GM12891 (cell line): ENCODE measurements at regions not wholly inside any gene's neighbourhood (a gene's known extent, or its start where the extent isn't known, plus 50 kb on each side); places are given as distances from the start of the nearest gene placed in this dataset.
"Not testable (repeated sequence)": the region's sequence is repeated elsewhere in the genome, so short reads cannot be mapped to it uniquely, and the experiment has no call there.

Experiments
- DNase-seq: peaks from one replicate; pipeline ENCODE4 v3.0.0; 2011; ENCODE audit warnings: low spot score; ENCODE audit not compliant: insufficient read length
- FAIRE-seq: peaks from 2 replicates; lab custom pipeline; 2011; peaks lifted over from hg19 to GRCh38; lab: Jason Lieb, UNC
- PAX5 ChIP-seq: IDR thresholded peaks from 2 replicates; pipeline ENCODE4 v1.6.1; 2011; ENCODE audit warnings: low read length, moderate library complexity, mild to moderate bottlenecking; ENCODE audit not compliant: insufficient read depth, severe bottlenecking
- POLR2A ChIP-seq: IDR thresholded peaks from 2 replicates; pipeline ENCODE4 v1.6.1; 2011; ENCODE audit warnings: low read depth, low read length, control low read depth
- POLR2AphosphoS5 ChIP-seq: IDR thresholded peaks from 2 replicates; pipeline ENCODE4 v1.6.1; 2011; ENCODE audit warnings: low read depth, low read length, control low read depth
- POU2F2 ChIP-seq: IDR thresholded peaks from 2 replicates; pipeline ENCODE4 v1.6.1; 2011; ENCODE audit warnings: low read depth, mild to moderate bottlenecking, control low read depth, low read length, moderate library complexity
- SPI1 ChIP-seq: IDR thresholded peaks from 2 replicates; pipeline ENCODE4 v1.6.1; 2011; ENCODE audit warnings: low read depth, low read length, control low read depth
- TAF1 ChIP-seq: IDR thresholded peaks from 2 replicates; pipeline ENCODE4 v1.6.1; 2011; ENCODE audit warnings: low read depth, low read length, control low read depth

DNA sequence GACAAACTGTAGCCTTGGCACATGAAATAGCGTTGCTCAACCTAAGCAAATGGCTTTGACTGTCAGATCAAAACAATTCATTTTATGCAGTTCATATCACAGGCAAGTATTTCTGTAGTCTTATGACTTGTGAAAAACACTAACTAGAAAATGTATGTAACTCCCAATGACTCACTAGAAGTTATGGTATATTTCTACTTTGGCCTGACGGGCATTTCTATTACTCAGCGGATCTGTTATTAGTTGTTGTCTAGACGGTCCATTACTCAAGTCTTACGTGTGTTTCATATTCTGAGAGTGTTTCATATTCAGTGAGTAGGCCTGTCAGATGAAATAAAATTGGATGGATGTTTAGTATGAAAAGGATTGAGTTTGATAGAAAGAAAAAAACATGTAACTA is 880.9 kb downstream of the PRIM2 start:
- TF ChIP-seq PAX5 (no peak), TAF1 (no peak), SPI1 (no peak), POLR2AphosphoS5 (no peak), POU2F2 (no peak), POLR2A (no peak)
- DNase-seq (no peak), FAIRE-seq (no peak)

DNA sequence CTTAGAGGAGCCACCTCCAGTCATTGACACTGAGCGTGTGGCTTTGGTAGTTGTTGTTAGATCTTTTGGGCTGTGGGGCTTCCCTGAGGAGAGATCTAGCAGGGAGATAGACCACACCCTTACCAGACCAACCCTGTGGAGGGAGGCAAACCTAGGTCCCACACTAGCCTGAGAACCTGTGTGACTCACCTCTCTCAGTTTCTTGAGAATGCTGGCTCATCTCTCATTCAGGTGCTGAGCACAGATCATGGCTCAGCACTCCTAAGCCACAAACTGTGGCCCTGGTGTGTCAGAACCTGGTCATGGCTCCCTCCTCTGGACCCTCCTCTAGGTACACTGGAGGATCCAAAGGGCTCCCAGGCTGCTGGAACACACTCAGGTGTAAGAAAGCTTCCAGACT is 919.7 kb downstream of the PRIM2 start:
- not testable (repeated sequence) for DNase-seq, FAIRE-seq

GRCh38 chr6:58238421-58238820 is 921.0 kb downstream of the PRIM2 start:
- not testable (repeated sequence) for DNase-seq, FAIRE-seq

GRCh38 chr6:58257625-58258024 is 940.2 kb downstream of the PRIM2 start:
- DNase-seq, FAIRE-seq: not testable (repeated sequence)

DNA sequence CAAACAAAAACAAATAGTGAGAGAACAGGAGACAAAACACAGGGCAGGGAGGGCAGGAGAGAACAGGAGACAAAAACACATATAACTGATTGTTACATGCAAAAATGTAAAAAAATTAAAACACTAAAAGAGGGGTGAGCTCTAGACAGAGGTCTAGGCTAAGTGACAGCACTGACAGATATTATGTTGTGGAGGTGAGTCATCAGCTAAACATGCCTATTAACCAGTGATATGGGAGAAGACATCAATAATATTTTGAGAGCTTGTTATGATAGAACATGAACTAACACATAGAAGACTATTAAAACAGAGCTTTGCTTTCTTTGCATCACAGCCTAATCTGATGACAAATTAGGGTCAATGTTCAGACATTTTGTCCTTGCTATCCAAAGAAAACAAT is 972.7 kb downstream of the PRIM2 start:
- FAIRE-seq (no peak), DNase-seq (no peak)
- TF ChIP-seq PAX5, result no peak
- no peak for TF ChIP-seq SPI1
- no peak for TF ChIP-seq POLR2A
- TF ChIP-seq POLR2AphosphoS5, result no peak
- TF ChIP-seq TAF1, result no peak

DNA sequence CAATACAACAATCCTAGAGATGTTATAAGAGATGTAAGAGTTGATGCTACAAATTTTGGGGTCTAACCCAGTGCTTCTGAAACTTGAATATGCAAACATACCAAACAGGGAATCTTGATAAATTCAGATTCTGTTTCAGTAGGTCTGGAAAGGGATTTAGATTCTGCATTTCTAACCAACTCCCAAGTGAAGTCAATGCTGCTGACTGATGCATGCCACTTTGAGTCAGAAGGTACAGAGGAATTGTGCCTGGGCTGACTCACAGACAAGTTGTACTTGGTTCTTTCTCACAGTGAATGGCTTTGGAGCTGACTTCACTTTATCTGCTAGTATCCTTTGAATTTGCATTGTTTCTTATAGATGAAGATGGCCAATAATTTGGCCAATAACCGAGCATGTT is 973.9 kb downstream of the PRIM2 start:
- not testable (repeated sequence) for FAIRE-seq

DNA sequence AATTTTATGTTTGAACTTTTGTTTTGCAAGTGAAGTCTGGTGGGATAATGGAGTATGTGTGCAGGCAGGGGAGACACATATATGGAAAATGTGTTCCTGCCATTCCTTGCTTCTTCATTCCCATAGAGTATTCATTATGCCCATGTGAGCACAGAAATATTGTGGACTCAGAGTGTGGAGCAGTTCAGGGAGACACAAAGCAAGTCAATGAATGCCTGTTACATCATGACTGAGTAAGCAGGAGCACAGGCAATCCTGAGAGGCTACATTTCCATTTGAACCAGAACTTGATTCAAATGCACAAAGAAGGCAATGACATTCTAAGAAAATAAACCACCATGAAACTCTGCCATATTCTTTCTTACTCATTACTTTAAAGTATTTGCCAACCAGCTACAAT is 990.5 kb downstream of the PRIM2 start:
- not testable (repeated sequence) for DNase-seq, FAIRE-seq

More for the DNA sequence above, 973.9 kb downstream of the PRIM2 start:
- not testable (repeated sequence) for DNase-seq

GRCh38 chr6:58332108-58332507 is 1014.7 kb downstream of the PRIM2 start:
- not testable (repeated sequence) for DNase-seq, FAIRE-seq

GRCh38 chr6:58342287-58342686 is 1024.9 kb downstream of the PRIM2 start:
- not testable (repeated sequence) for FAIRE-seq, DNase-seq

GRCh38 chr6:58347534-58347933 is 1030.1 kb downstream of the PRIM2 start:
- not testable (repeated sequence) for DNase-seq

DNA sequence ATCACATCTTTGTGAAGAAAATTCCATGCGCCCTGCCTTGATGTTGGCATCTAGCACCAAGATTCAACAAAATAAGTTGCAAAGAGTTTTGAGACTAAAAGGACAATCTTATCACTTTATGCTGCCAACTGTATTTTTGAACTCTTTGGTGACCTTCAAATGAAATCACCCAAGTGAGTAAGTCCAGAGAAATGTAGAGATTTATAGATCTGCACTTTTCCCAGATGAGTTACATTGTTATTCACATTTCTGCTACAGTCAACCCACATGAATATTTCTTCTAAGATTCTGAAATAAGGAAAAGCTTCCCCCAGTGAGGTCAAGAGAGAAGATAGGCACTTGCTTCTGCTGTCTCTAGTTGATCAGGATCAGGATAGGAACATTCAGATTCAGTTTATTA is 1034.2 kb downstream of the PRIM2 start:
- not testable (repeated sequence) for FAIRE-seq, DNase-seq

More at GRCh38 chr6:58347534-58347933, 1030.1 kb downstream of the PRIM2 start:
- FAIRE-seq, result not testable (repeated sequence)

GRCh38 chr6:58358452-58358851 is 1041.0 kb downstream of the PRIM2 start:
- DNase-seq, result not testable (repeated sequence)
- peak; percentile 5 for FAIRE-seq

GRCh38 chr6:58365856-58366255 is 1048.4 kb downstream of the PRIM2 start:
- not testable (repeated sequence) for FAIRE-seq

GRCh38 chr6:58406659-58407058 is 1089.2 kb downstream of the PRIM2 start:
- not testable (repeated sequence) for DNase-seq, FAIRE-seq

More at GRCh38 chr6:58365856-58366255, 1048.4 kb downstream of the PRIM2 start:
- DNase-seq, result not testable (repeated sequence)
